Neural cell (in vitro differentiated cells): ENCODE measurements at regions not wholly inside any gene's neighbourhood (a gene's known extent, or its start where the extent isn't known, plus 50 kb on each side); places are given as distances from the start of the nearest gene placed in this dataset.

ENCODE experiments used
- EP300 ChIP-seq: fragments of 450-650 bp; conservative IDR thresholded peaks from 2 replicates; pipeline ENCODE4 v1.6.1; 2014; ENCODE audit warnings: antibody characterized with exemption, mild to moderate bottlenecking, moderate library complexity; ENCODE audit not compliant: poor library complexity, severe bottlenecking
- EZH2 ChIP-seq: fragments of 200-600, 300-800 bp; shearing (Covaris generic), sonication (generic); IDR thresholded peaks from 2 replicates; pipeline ENCODE4 v1.6.1; 2014; ENCODE audit warnings: antibody characterized with exemption, low read length, borderline replicate concordance, mild to moderate bottlenecking; ENCODE audit not compliant: insufficient read depth, poor library complexity, severe bottlenecking
- MXI1 ChIP-seq: fragments of 450-650 bp; conservative IDR thresholded peaks from 2 replicates; pipeline ENCODE4 v1.6.1; 2014; ENCODE audit warnings: antibody characterized with exemption, mild to moderate bottlenecking; ENCODE audit not compliant: poor library complexity, severe bottlenecking
- SMC3 ChIP-seq: fragments of 450-650 bp; conservative IDR thresholded peaks from 2 replicates; pipeline ENCODE4 v1.6.1; 2014; ENCODE audit warnings: antibody characterized with exemption, mild to moderate bottlenecking, moderate library complexity; ENCODE audit not compliant: poor library complexity

DNA sequence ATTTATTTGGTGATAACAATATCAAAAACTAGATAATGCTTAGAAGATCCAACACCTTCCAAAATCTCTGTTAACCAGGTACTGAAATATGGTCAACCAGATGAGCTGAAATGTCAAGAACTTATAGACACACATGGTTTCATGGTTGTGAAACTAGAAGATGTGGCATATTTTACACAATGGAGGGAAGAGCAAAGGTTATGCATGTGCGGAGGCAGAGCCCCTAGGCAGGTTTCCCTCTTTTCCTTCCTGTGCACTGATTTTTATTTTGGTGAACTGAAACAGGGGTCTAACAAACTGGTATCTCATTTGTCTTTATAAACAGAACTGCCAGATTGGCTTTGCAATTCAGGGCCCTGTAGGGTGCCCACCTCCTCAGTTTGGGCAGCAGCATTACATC lies 91.6 kb downstream of the PRL start:
- TF ChIP-seq SMC3 (no peak), EP300 (no peak), MXI1 (no peak), EZH2 (no peak)
